ENCODE measurements at regions not wholly inside any gene's neighbourhood (a gene's known extent, or its start where the extent isn't known, plus 50 kb on each side); places are given as distances from the start of the nearest gene placed in this dataset.

GRCh38 chr15:47431501-47431900 lies 285.8 kb upstream of the SEMA6D start:
- no peak overlapping the region for H3K4me3 ChIP-seq (ENCODE audit: low read depth, low read length, poor library complexity, severe bottlenecking)
- no peak overlapping the region for H2AFZ ChIP-seq (ENCODE audit: low read length)
- no peaks in the 10 kb centered on the region for H3K79me2 ChIP-seq (ENCODE audit: insufficient read depth, low read depth, low read length)
- no TSS peak for BruUV-seq (replicated peaks)
- no peaks in the 10 kb centered on the region for H3K4me1 ChIP-seq (ENCODE audit: insufficient read depth, low read length, poor library complexity, severe bottlenecking)
- no peaks in the 10 kb centered on the region for H3K36me3 ChIP-seq (ENCODE audit: insufficient read depth, low read length)
- H4K20me1 ChIP-seq (ENCODE audit: insufficient read depth, low read length), result no peaks in the 10 kb centered on the region
- POLR2A ChIA-PET, result no interaction called here
- H3K9me3 ChIP-seq (ENCODE audit: low read length), result no peaks in the 10 kb centered on the region
- intact Hi-C loops (cut with micrococcal nuclease; ENCODE audit: unreplicated experiment), result no loop called here
- no peak for DNase-seq (ENCODE audit: low spot score)
- TF ChIP-seq EZH2phosphoT487 (IDR thresholded peaks at IDR 0.05; ENCODE audit: borderline replicate concordance, low read depth, low read length) (no peak), CTCF (conservative IDR thresholded peaks at IDR 0.05; ENCODE audit: low read length) (no peak)
- H3K9me2 ChIP-seq (ENCODE audit: insufficient read depth, low read length), result no peaks in the 10 kb centered on the region
- no peak overlapping the region for H3K4me2 ChIP-seq (ENCODE audit: low read length)
- CTCF ChIA-PET (ENCODE audit: unreplicated experiment), result no interaction called here
- no peak overlapping the region for H3K27ac ChIP-seq (ENCODE audit: low read depth, low read length, poor library complexity, severe bottlenecking)

- no TSS peak for BruUV-seq (replicated peaks)
- Histone ChIP-seq H3K4me3 (ENCODE audit: low read depth, low read length, poor library complexity, severe bottlenecking) (no peak overlapping the region), H3K4me2 (ENCODE audit: low read length) (no peak overlapping the region), H3K9me3 (ENCODE audit: low read length) (no peaks in the 10 kb centered on the region), H3K36me3 (ENCODE audit: insufficient read depth, low read length) (no peaks in the 10 kb centered on the region), H4K20me1 (ENCODE audit: insufficient read depth, low read length) (no peaks in the 10 kb centered on the region), H3K4me1 (ENCODE audit: insufficient read depth, low read length, poor library complexity, severe bottlenecking) (no peaks in the 10 kb centered on the region), H3K79me2 (ENCODE audit: insufficient read depth, low read depth, low read length) (no peaks in the 10 kb centered on the region), H3K27ac (ENCODE audit: low read depth, low read length, poor library complexity, severe bottlenecking) (no peak overlapping the region), H2AFZ (ENCODE audit: low read length) (no peak overlapping the region), H3K9me2 (ENCODE audit: insufficient read depth, low read length) (no peaks in the 10 kb centered on the region)
- TF ChIP-seq EZH2phosphoT487 (IDR thresholded peaks at IDR 0.05; ENCODE audit: borderline replicate concordance, low read depth, low read length) (no peak), CTCF (conservative IDR thresholded peaks at IDR 0.05; ENCODE audit: low read length) (no peak)
- ChIA-PET POLR2A (interaction anchor here (0.6 kb wide), 1 partner anchor 30 kb away, joined by 5 read pairs; no protein-coding TSS in a partner anchor), CTCF (ENCODE audit: unreplicated experiment) (no interaction called here)
- intact Hi-C loops (cut with micrococcal nuclease; ENCODE audit: unreplicated experiment), result no loop called here
- DNase-seq (ENCODE audit: low spot score), result no peak
These were observed 284.5 kb upstream of the SEMA6D start for GRCh38 chr15:47432826-47433225.

- no peak for DNase-seq (ENCODE audit: low spot score)
- Histone ChIP-seq H3K27ac (ENCODE audit: low read depth, low read length, poor library complexity, severe bottlenecking) (no peak overlapping the region), H3K9me2 (ENCODE audit: insufficient read depth, low read length) (no peaks in the 10 kb centered on the region), H3K4me1 (ENCODE audit: insufficient read depth, low read length, poor library complexity, severe bottlenecking) (no peaks in the 10 kb centered on the region), H3K4me2 (ENCODE audit: low read length) (no peak overlapping the region), H4K20me1 (ENCODE audit: insufficient read depth, low read length) (no peaks in the 10 kb centered on the region), H2AFZ (ENCODE audit: low read length) (no peak overlapping the region), H3K36me3 (ENCODE audit: insufficient read depth, low read length) (no peaks in the 10 kb centered on the region), H3K9me3 (ENCODE audit: low read length) (no peaks in the 10 kb centered on the region), H3K4me3 (ENCODE audit: low read depth, low read length, poor library complexity, severe bottlenecking) (no peak overlapping the region), H3K79me2 (ENCODE audit: insufficient read depth, low read depth, low read length) (no peaks in the 10 kb centered on the region)
- CTCF ChIA-PET (ENCODE audit: unreplicated experiment), result no interaction called here
- no TSS peak for BruUV-seq (replicated peaks)
- TF ChIP-seq CTCF (conservative IDR thresholded peaks at IDR 0.05; ENCODE audit: low read length), result no peak
- intact Hi-C loops (cut with micrococcal nuclease; ENCODE audit: unreplicated experiment), result no loop called here
- POLR2A ChIA-PET, result interaction anchor here (0.6 kb wide), 1 partner anchor 1721 kb away, joined by 4 read pairs; no protein-coding TSS in a partner anchor
These were observed 282.7 kb upstream of the SEMA6D start for GRCh38 chr15:47434596-47434995.

All from OCI-LY7 (cell line).